ENCODE measurements at regions not wholly inside any gene's neighbourhood (a gene's known extent, or its start where the extent isn't known, plus 50 kb on each side); places are given as distances from the start of the nearest gene placed in this dataset.
"Not testable (repeated sequence)": the region's sequence is repeated elsewhere in the genome, so short reads cannot be mapped to it uniquely, and the experiment has no call there.

GRCh38 chr5:42956551-42956950 lies 83.6 kb downstream of the ANXA2R start:
- no peak for DNase-seq
- H3K4me1 Mint-ChIP-seq = peaks cover 13% of the 10 kb centered on the region
- no peak overlapping the region for H3K4me3 Mint-ChIP-seq
- H3K27me3 Mint-ChIP-seq = no peaks in the 10 kb centered on the region
- ATAC-seq = no peak
- H3K27ac Mint-ChIP-seq = no peak overlapping the region
- peaks cover 0 to 11% of the 10 kb centered on the region in 2 donors for H3K9me3 Mint-ChIP-seq

- DNase-seq = no peak
- peak overlapping the region in 1 of 2 donors; percentile 74 for H3K27ac Mint-ChIP-seq
- peak overlapping the region; percentile 91 to 98 for H3K4me3 Mint-ChIP-seq
- ATAC-seq = no peak
- peaks cover 24% of the 10 kb centered on the region for H3K4me1 Mint-ChIP-seq
- H3K9me3 Mint-ChIP-seq = peaks cover 0 to 11% of the 10 kb centered on the region in 2 donors
- no peaks in the 10 kb centered on the region for H3K27me3 Mint-ChIP-seq
Observed at GRCh38 chr5:42953041-42953440, 87.1 kb downstream of the ANXA2R start.

- Mint-ChIP-seq H3K27ac (peak overlapping the region; percentile 99), H3K9me3 (peaks cover 0 to 11% of the 10 kb centered on the region in 2 donors), H3K4me3 (peak overlapping the region; percentile 91 to 98), H3K4me1 (peaks cover 24% of the 10 kb centered on the region), H3K27me3 (no peaks in the 10 kb centered on the region)
- ATAC-seq = no peak
- DNase-seq = no peak
Observed at GRCh38 chr5:42952578-42952974, 87.5 kb downstream of the ANXA2R start.

- H3K27me3 Mint-ChIP-seq = no peaks in the 10 kb centered on the region
- ATAC-seq (peak; percentile 70), DNase-seq (peak; percentile 86 to 87)
- H3K27ac Mint-ChIP-seq = peak overlapping the region; percentile 99
- peaks cover 24% of the 10 kb centered on the region for H3K4me1 Mint-ChIP-seq
- peak overlapping the region; percentile 91 to 98 for H3K4me3 Mint-ChIP-seq
- H3K9me3 Mint-ChIP-seq = peaks cover 0 to 11% of the 10 kb centered on the region in 2 donors
Observed at GRCh38 chr5:42951293-42951840, 88.8 kb downstream of the ANXA2R start.

GRCh38 chr5:42950456-42951292 lies 89.4 kb downstream of the ANXA2R start:
- no peaks in the 10 kb centered on the region for H3K27me3 Mint-ChIP-seq
- H3K4me3 Mint-ChIP-seq = peak overlapping the region; percentile 91 to 98
- H3K4me1 Mint-ChIP-seq = peaks cover 24% of the 10 kb centered on the region
- H3K9me3 Mint-ChIP-seq = peaks cover 0 to 11% of the 10 kb centered on the region in 2 donors
- ATAC-seq = peak; percentile 58
- peak overlapping the region; percentile 99 for H3K27ac Mint-ChIP-seq
- peak; percentile 65 to 72 for DNase-seq

- DNase-seq (no peak), ATAC-seq (no peak)
- Mint-ChIP-seq H3K27ac (peak overlapping the region; percentile 79 to 93), H3K27me3 (no peaks in the 10 kb centered on the region), H3K9me3 (peaks cover 0 to 11% of the 10 kb centered on the region in 2 donors), H3K4me1 (peaks cover 28% of the 10 kb centered on the region), H3K4me3 (peak overlapping the region; percentile 91 to 98)
Observed at GRCh38 chr5:42950116-42950455, 90.0 kb downstream of the ANXA2R start.

- H3K27me3 Mint-ChIP-seq = no peaks in the 10 kb centered on the region
Observed at GRCh38 chr5:42949348-42950115, 90.6 kb downstream of the ANXA2R start.

GRCh38 chr5:42948961-42949347 lies 91.2 kb downstream of the ANXA2R start:
- DNase-seq (no peak), ATAC-seq (no peak)
- Mint-ChIP-seq H3K27me3 (no peaks in the 10 kb centered on the region), H3K4me1 (peaks cover 39% of the 10 kb centered on the region), H3K4me3 (peak overlapping the region; percentile 91), H3K9me3 (peaks cover 0 to 6% of the 10 kb centered on the region in 2 donors), H3K27ac (peak overlapping the region; percentile 79 to 93)

More at GRCh38 chr5:42949348-42950115, 90.6 kb downstream of the ANXA2R start:
- ATAC-seq (peak; percentile 57), DNase-seq (peak; percentile 74 to 75)
- Mint-ChIP-seq H3K4me3 (peak overlapping the region; percentile 91), H3K4me1 (peaks cover 34% of the 10 kb centered on the region), H3K9me3 (peaks cover 0 to 11% of the 10 kb centered on the region in 2 donors), H3K27ac (peak overlapping the region; percentile 79 to 93)

- Mint-ChIP-seq H3K4me1 (peaks cover 27% of the 10 kb centered on the region), H3K9me3 (no peaks in the 10 kb centered on the region), H3K27ac (no peak overlapping the region), H3K4me3 (no peak overlapping the region), H3K27me3 (no peaks in the 10 kb centered on the region)
- no peak for DNase-seq
- ATAC-seq = no peak
Observed at GRCh38 chr5:42944989-42945388, 95.1 kb downstream of the ANXA2R start.

GRCh38 chr5:42943931-42944631 lies 96.0 kb downstream of the ANXA2R start:
- no peak overlapping the region for H3K4me3 Mint-ChIP-seq
- H3K27ac Mint-ChIP-seq = no peak overlapping the region
- no peak for ATAC-seq
- H3K4me1 Mint-ChIP-seq = peaks cover 19% of the 10 kb centered on the region
- no peaks in the 10 kb centered on the region for H3K27me3 Mint-ChIP-seq
- no peaks in the 10 kb centered on the region for H3K9me3 Mint-ChIP-seq
- no peak for DNase-seq

GRCh38 chr5:42940853-42941252 lies 99.3 kb downstream of the ANXA2R start:
- Mint-ChIP-seq H3K27ac (no peak overlapping the region), H3K9me3 (no peaks in the 10 kb centered on the region), H3K4me1 (peaks cover 15% of the 10 kb centered on the region), H3K27me3 (no peaks in the 10 kb centered on the region), H3K4me3 (no peak overlapping the region)
- ATAC-seq (no peak), DNase-seq (no peak)

GRCh38 chr5:42932011-42932410 lies 108.1 kb downstream of the ANXA2R start:
- not testable (repeated sequence) for H3K4me3 Mint-ChIP-seq, ATAC-seq, H3K9me3 Mint-ChIP-seq, H3K27ac Mint-ChIP-seq, DNase-seq, H3K27me3 Mint-ChIP-seq, H3K4me1 Mint-ChIP-seq

- not testable (repeated sequence) for H3K9me3 Mint-ChIP-seq, H3K27me3 Mint-ChIP-seq, ATAC-seq, H3K4me1 Mint-ChIP-seq, DNase-seq, H3K27ac Mint-ChIP-seq, H3K4me3 Mint-ChIP-seq
Observed at GRCh38 chr5:42931451-42931850, 108.7 kb downstream of the ANXA2R start.

- H3K27ac Mint-ChIP-seq = no peak overlapping the region
- ATAC-seq (peak; percentile 31), DNase-seq (no peak)
- H3K27me3 Mint-ChIP-seq = no peaks in the 10 kb centered on the region
- peaks cover 4 to 7% of the 10 kb centered on the region in 2 donors for H3K9me3 Mint-ChIP-seq
- H3K4me3 Mint-ChIP-seq = no peak overlapping the region
- no peaks in the 10 kb centered on the region for H3K4me1 Mint-ChIP-seq
Observed at GRCh38 chr5:42930934-42931333, 109.2 kb downstream of the ANXA2R start.

- DNase-seq (no peak), ATAC-seq (no peak)
- no peaks in the 10 kb centered on the region for H3K4me1 Mint-ChIP-seq
- no peak overlapping the region for H3K27ac Mint-ChIP-seq
- H3K27me3 Mint-ChIP-seq = no peaks in the 10 kb centered on the region
- peaks cover 4 to 7% of the 10 kb centered on the region in 2 donors for H3K9me3 Mint-ChIP-seq
- no peak overlapping the region for H3K4me3 Mint-ChIP-seq
Observed at GRCh38 chr5:42929871-42930270, 110.2 kb downstream of the ANXA2R start.
